Upper lobe of left lung (tissue), 4 donors: ENCODE measurements at regions not wholly inside any gene's neighbourhood (a gene's known extent, or its start where the extent isn't known, plus 50 kb on each side); places are given as distances from the start of the nearest gene placed in this dataset.

ENCODE experiments used
- EP300 ChIP-seq, 4 donors: sonication (generic); formaldehyde crosslinking; IDR thresholded peaks; one replicate each; pipeline ENCODE4 v1.5.1; 2017; ENCODE audit warnings: antibody characterized with exemption in 4 of 4, control low read depth in 2 of 4
- POLR2A ChIP-seq, 4 donors: fragments of 450-650 bp; IDR thresholded peaks; one replicate each; pipeline ENCODE4 v1.5.1; 2016 to 2017; ENCODE audit warnings: antibody characterized with exemption in 4 of 4, mild to moderate bottlenecking in 2 of 4
- TF ChIP-seq, protein P1 (sequence below), 6 experiments: fragments of 450-650 bp in 4 of 6; fragments of 200-600 bp in 2 of 6; sonication (generic) in 2 of 6; IDR thresholded peaks; one replicate each; pipeline ENCODE4 v1.5.1; 2016 to 2019; ENCODE audit warnings: antibody characterized with exemption in 6 of 6

DNA sequence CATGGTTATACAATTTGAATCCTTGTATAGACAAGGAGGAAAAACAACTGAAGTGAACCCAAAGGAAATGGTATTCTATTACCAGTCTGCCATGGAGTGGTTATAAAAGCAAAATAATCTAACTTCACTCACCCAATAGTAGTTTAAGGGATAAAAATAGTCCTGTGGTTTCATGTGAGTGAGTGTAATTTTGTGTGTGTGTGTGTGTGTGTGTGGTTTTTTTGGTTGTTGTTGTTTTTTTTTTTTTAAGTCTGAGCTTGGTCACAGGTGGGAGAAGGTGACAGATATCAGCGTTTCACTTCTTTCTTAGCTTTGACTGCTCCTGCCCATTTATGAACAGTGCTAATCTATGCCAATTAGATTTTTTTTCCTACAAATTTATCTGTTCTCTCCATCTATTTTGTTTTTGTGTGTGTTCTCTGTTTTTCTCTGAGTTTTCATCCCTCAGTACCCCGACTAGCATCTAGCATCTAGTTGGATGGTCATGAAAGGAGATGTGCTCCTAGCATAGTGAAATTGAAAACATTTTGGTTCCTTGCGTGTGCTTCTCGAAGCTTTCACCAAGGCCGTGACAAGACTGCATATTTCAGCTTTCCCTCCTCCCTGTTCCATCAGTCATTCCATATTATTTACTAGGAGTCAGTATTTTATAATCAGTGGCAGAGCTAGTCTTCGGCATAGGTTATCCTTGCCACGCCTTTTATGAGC lies 200.1 kb upstream of the DTNA start:
- TF ChIP-seq EP300 (IDR thresholded peaks at IDR 0.05) (no peak), POLR2A (IDR thresholded peaks at IDR 0.05) (no peak)
- TF ChIP-seq, protein P1, sequence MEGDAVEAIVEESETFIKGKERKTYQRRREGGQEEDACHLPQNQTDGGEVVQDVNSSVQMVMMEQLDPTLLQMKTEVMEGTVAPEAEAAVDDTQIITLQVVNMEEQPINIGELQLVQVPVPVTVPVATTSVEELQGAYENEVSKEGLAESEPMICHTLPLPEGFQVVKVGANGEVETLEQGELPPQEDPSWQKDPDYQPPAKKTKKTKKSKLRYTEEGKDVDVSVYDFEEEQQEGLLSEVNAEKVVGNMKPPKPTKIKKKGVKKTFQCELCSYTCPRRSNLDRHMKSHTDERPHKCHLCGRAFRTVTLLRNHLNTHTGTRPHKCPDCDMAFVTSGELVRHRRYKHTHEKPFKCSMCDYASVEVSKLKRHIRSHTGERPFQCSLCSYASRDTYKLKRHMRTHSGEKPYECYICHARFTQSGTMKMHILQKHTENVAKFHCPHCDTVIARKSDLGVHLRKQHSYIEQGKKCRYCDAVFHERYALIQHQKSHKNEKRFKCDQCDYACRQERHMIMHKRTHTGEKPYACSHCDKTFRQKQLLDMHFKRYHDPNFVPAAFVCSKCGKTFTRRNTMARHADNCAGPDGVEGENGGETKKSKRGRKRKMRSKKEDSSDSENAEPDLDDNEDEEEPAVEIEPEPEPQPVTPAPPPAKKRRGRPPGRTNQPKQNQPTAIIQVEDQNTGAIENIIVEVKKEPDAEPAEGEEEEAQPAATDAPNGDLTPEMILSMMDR (IDR thresholded peaks at IDR 0.05), result no peak
